ENCODE measurements at regions not wholly inside any gene's neighbourhood (a gene's known extent, or its start where the extent isn't known, plus 50 kb on each side); places are given as distances from the start of the nearest gene placed in this dataset.

DNA sequence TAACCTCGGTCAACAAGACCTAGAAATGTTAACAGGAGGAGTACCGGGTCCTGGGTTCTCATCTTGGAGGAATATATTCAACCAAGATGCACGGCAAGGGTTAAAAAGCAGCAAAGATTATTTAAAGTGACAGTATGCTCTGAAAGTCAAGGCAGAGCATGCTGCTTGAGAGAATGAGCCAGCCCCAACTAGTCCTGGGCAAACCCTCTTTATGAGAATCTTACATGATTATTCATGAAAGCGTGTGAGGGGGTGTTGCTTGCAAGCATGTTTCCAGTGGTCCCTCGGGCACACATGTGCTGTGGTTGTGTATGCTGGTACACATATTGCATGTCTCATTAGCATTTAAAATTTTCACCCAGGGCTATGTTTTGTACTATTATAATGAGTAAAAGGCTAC lies 1445.6 kb downstream of the SI start:
- H3K4me1 ChIP-seq (ENCODE audit: low read depth, poor library complexity, severe bottlenecking), result no peaks in the 10 kb centered on the region
- H3K27ac ChIP-seq, result no peak overlapping the region
- H3K36me3 ChIP-seq (ENCODE audit: insufficient read depth), result no peaks in the 10 kb centered on the region
- no peak overlapping the region for H3K4me3 ChIP-seq (IDR thresholded peaks at IDR 0.05; ENCODE audit: insufficient read depth, low read depth, low read length)
- no peak overlapping the region for H3K9ac ChIP-seq
- H4K20me1 ChIP-seq (ENCODE audit: insufficient read depth), result no peaks in the 10 kb centered on the region
- H2AFZ ChIP-seq (ENCODE audit: low read depth), result no peak overlapping the region
- no peak overlapping the region for H3K4me2 ChIP-seq
- TF ChIP-seq, protein P1, sequence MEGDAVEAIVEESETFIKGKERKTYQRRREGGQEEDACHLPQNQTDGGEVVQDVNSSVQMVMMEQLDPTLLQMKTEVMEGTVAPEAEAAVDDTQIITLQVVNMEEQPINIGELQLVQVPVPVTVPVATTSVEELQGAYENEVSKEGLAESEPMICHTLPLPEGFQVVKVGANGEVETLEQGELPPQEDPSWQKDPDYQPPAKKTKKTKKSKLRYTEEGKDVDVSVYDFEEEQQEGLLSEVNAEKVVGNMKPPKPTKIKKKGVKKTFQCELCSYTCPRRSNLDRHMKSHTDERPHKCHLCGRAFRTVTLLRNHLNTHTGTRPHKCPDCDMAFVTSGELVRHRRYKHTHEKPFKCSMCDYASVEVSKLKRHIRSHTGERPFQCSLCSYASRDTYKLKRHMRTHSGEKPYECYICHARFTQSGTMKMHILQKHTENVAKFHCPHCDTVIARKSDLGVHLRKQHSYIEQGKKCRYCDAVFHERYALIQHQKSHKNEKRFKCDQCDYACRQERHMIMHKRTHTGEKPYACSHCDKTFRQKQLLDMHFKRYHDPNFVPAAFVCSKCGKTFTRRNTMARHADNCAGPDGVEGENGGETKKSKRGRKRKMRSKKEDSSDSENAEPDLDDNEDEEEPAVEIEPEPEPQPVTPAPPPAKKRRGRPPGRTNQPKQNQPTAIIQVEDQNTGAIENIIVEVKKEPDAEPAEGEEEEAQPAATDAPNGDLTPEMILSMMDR (conservative IDR thresholded peaks at IDR 0.05; ENCODE audit: low read depth, low read length), result no peak
- H3K79me2 ChIP-seq (ENCODE audit: insufficient read depth, low read depth), result no peaks in the 10 kb centered on the region
- no peaks in the 10 kb centered on the region for H3K27me3 ChIP-seq (ENCODE audit: insufficient read depth, low read depth)

DNA sequence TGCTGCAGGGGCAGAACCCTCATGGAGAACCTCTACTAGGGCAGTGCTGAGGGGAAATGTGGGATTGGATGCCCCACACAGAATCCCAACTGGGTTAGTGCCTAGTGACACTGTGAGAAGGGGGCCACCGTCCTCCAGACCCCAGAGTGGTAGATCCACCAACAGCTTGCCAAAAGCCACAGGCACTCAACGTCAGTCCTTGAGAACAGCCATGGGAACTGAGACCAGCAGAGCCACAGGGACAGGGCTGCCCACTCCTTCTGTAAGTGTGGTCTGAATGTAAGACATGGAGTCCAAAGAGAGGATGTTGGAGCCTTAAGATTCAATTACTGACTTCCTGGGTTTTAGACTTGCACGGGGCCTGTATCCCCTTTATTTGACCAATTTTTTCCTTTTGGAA lies 1451.5 kb downstream of the SI start:
- H2AFZ ChIP-seq (ENCODE audit: low read depth), result no peak overlapping the region
- H3K4me1 ChIP-seq (ENCODE audit: low read depth, poor library complexity, severe bottlenecking), result no peaks in the 10 kb centered on the region
- H3K27ac ChIP-seq, result no peak overlapping the region
- no peaks in the 10 kb centered on the region for H3K27me3 ChIP-seq (ENCODE audit: insufficient read depth, low read depth)
- no peak overlapping the region for H3K4me2 ChIP-seq
- no peak overlapping the region for H3K4me3 ChIP-seq (IDR thresholded peaks at IDR 0.05; ENCODE audit: insufficient read depth, low read depth, low read length)
- no peak overlapping the region for H3K9ac ChIP-seq
- H3K36me3 ChIP-seq (ENCODE audit: insufficient read depth), result no peaks in the 10 kb centered on the region
- H4K20me1 ChIP-seq (ENCODE audit: insufficient read depth), result no peaks in the 10 kb centered on the region
- no peaks in the 10 kb centered on the region for H3K79me2 ChIP-seq (ENCODE audit: insufficient read depth, low read depth)
- TF ChIP-seq, protein P1 (conservative IDR thresholded peaks at IDR 0.05; ENCODE audit: low read depth, low read length), result no peak

DNA sequence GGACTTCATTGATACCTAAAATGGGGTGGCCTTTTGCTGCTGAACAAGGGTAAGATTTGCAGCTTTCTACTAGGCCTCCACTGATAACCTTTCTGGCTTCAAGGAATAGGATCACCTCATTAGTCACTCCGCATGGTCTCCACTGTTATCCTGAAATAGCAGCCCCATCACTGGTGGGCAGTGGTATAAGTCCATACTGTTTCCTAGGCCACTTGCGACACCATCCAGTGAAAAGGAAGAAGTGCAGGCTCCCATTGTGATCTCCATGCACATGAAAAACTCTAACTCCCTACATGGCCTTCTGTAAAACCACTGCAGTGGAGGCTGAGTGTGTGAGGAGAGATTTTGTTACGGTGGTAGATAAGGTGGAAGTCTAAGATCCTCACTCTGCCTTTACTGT lies 1455.9 kb downstream of the SI start:
- TF ChIP-seq, protein P1 (conservative IDR thresholded peaks at IDR 0.05; ENCODE audit: low read depth, low read length), result no peak
- Histone ChIP-seq H2AFZ (ENCODE audit: low read depth) (no peak overlapping the region), H3K4me2 (no peak overlapping the region), H3K27ac (no peak overlapping the region), H3K79me2 (ENCODE audit: insufficient read depth, low read depth) (no peaks in the 10 kb centered on the region), H3K36me3 (ENCODE audit: insufficient read depth) (no peaks in the 10 kb centered on the region), H3K27me3 (ENCODE audit: insufficient read depth, low read depth) (no peaks in the 10 kb centered on the region), H3K4me1 (ENCODE audit: low read depth, poor library complexity, severe bottlenecking) (no peaks in the 10 kb centered on the region), H3K4me3 (IDR thresholded peaks at IDR 0.05; ENCODE audit: insufficient read depth, low read depth, low read length) (no peak overlapping the region), H4K20me1 (ENCODE audit: insufficient read depth) (no peaks in the 10 kb centered on the region), H3K9ac (no peak overlapping the region)

DNA sequence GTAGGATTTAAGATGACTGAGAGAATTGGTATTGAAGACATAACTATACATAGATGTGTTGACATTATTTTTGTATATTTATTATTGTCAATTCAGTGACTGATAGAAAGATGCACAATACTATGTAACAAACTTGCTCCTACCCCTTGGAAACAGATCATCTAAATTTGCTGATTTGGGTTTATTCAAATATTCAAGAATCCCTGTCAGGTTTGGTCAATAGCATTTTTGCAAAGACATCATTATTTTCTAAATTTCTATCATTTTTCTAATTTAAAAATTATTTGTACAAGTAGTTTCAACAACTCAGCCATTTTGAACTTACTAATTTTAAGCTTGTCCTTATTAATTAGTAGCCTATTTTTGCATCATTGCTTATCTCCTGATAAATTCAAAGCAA lies 1463.4 kb downstream of the SI start:
- Histone ChIP-seq H3K9ac (no peak overlapping the region), H3K4me3 (IDR thresholded peaks at IDR 0.05; ENCODE audit: insufficient read depth, low read depth, low read length) (no peak overlapping the region), H3K4me1 (ENCODE audit: low read depth, poor library complexity, severe bottlenecking) (no peaks in the 10 kb centered on the region), H4K20me1 (ENCODE audit: insufficient read depth) (no peaks in the 10 kb centered on the region), H3K36me3 (ENCODE audit: insufficient read depth) (no peaks in the 10 kb centered on the region), H3K4me2 (no peak overlapping the region), H3K27me3 (ENCODE audit: insufficient read depth, low read depth) (no peaks in the 10 kb centered on the region), H3K79me2 (ENCODE audit: insufficient read depth, low read depth) (no peaks in the 10 kb centered on the region), H3K27ac (no peak overlapping the region), H2AFZ (ENCODE audit: low read depth) (no peak overlapping the region)
- TF ChIP-seq, protein P1 (conservative IDR thresholded peaks at IDR 0.05; ENCODE audit: low read depth, low read length), result no peak

DNA sequence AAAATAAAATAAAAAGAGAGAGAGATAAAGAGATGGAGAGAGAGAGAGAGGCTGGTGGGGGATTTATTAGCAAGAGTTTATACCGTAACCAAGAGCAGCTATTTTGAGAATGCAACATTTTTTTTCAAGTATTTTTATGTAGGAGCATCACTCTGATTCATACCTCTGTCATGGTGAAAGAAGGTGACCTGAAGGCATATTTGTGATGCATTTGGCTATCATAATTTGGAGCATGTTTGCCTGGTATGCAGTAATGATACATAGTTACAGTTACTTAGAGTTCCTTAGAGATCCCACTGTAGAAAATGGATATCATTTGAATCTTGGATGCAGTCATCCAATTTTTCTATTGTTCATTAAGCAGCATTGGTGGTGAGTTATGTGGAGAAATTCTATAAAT lies 1472.4 kb downstream of the SI start:
- H3K27me3 ChIP-seq (ENCODE audit: insufficient read depth, low read depth), result no peaks in the 10 kb centered on the region
- no peaks in the 10 kb centered on the region for H3K4me1 ChIP-seq (ENCODE audit: low read depth, poor library complexity, severe bottlenecking)
- H3K36me3 ChIP-seq (ENCODE audit: insufficient read depth), result no peaks in the 10 kb centered on the region
- no peak overlapping the region for H3K27ac ChIP-seq
- no peaks in the 10 kb centered on the region for H4K20me1 ChIP-seq (ENCODE audit: insufficient read depth)
- H3K79me2 ChIP-seq (ENCODE audit: insufficient read depth, low read depth), result no peaks in the 10 kb centered on the region
- no peak overlapping the region for H3K4me2 ChIP-seq
- no peak overlapping the region for H3K9ac ChIP-seq
- H2AFZ ChIP-seq (ENCODE audit: low read depth), result no peak overlapping the region
- no peak overlapping the region for H3K4me3 ChIP-seq (IDR thresholded peaks at IDR 0.05; ENCODE audit: insufficient read depth, low read depth, low read length)
- TF ChIP-seq, protein P1 (conservative IDR thresholded peaks at IDR 0.05; ENCODE audit: low read depth, low read length), result no peak

All from KMS-11 (cell line).